ENCODE measurements at regions not wholly inside any gene's neighbourhood (a gene's known extent, or its start where the extent isn't known, plus 50 kb on each side); places are given as distances from the start of the nearest gene placed in this dataset.

- Histone ChIP-seq H3K36me3 (ENCODE audit: insufficient read depth) (no peaks in the 10 kb centered on the region), H3K9me2 (ENCODE audit: insufficient read depth) (no peaks in the 10 kb centered on the region), H3K4me2 (no peak overlapping the region), H4K20me1 (replicated peaks; ENCODE audit: insufficient read depth) (no peaks in the 10 kb centered on the region), H3K27ac (ENCODE audit: low read depth) (no peak overlapping the region), H3K4me1 (ENCODE audit: insufficient read depth) (no peaks in the 10 kb centered on the region), H3K27me3 (ENCODE audit: insufficient read depth) (no peaks in the 10 kb centered on the region), H2AFZ (no peak overlapping the region), H3K4me3 (no peak overlapping the region), H3F3A (replicated peaks; ENCODE audit: low read depth) (no peaks in the 10 kb centered on the region), H3K79me2 (replicated peaks; ENCODE audit: insufficient read depth) (no peaks in the 10 kb centered on the region)
- Mint-ChIP-seq H3K9me3 (peaks cover 5% of the 10 kb centered on the region; the same call in 1 of the 3 replicates), H3K36me3 (ENCODE audit: low read depth) (peaks cover 3% of the 10 kb centered on the region; the same call in 1 of the 3 replicates), H3K27ac (no peak overlapping the region), H3K27me3 (ENCODE audit: insufficient read depth, low read depth, poor library complexity) (no peaks in the 10 kb centered on the region), H3K4me3 (no peak overlapping the region), H3K4me1 (no peaks in the 10 kb centered on the region; the same call in 2 of the 3 replicates)
- no peak for ATAC-seq
- TF ChIP-seq ZNF462 (CRISPR knock-in tag; IDR thresholded peaks at IDR 0.05) (no peak), ETS1 (IDR thresholded peaks at IDR 0.05) (no peak), ZNF114 (CRISPR knock-in tag; IDR thresholded peaks at IDR 0.05) (no peak), NANOG (IDR thresholded peaks at IDR 0.05; ENCODE audit: borderline replicate concordance) (no peak), ZNF331 (CRISPR knock-in tag; IDR thresholded peaks at IDR 0.05; ENCODE audit: low read depth) (no peak), CREB1 (CRISPR knock-in tag; IDR thresholded peaks at IDR 0.05; ENCODE audit: low read depth) (no peak)
- DNase-seq (ENCODE audit: low spot score): no peak
Observed at GRCh38 chr10:29005988-29006387, 282.9 kb upstream of the LYZL1 start.

Measured in GM23338 (cell line).